Non-pigmented ciliary epithelial cell (primary cell): ENCODE measurements at regions not wholly inside any gene's neighbourhood (a gene's known extent, or its start where the extent isn't known, plus 50 kb on each side); places are given as distances from the start of the nearest gene placed in this dataset.
"Not testable (repeated sequence)": the region's sequence is repeated elsewhere in the genome, so short reads cannot be mapped to it uniquely, and the experiment has no call there.

Experiments used
- DNase-seq: peaks from one replicate; pipeline ENCODE4 v3.0.0-alpha.2; 2010; ENCODE audit warnings: low read depth

GRCh38 chr4:66404141-66404540 is 733.9 kb upstream of the EPHA5 start:
- no peak for DNase-seq

GRCh38 chr4:66376921-66377320 is 706.6 kb upstream of the EPHA5 start:
- DNase-seq = no peak

- no peak for DNase-seq
Observed at GRCh38 chr4:66376396-66376795, 706.1 kb upstream of the EPHA5 start.

- DNase-seq = no peak
Observed at GRCh38 chr4:66373268-66373667, 703.0 kb upstream of the EPHA5 start.

GRCh38 chr4:66372706-66373105 is 702.4 kb upstream of the EPHA5 start:
- no peak for DNase-seq

- no peak for DNase-seq
Observed at GRCh38 chr4:66367043-66367660, 696.9 kb upstream of the EPHA5 start.

- DNase-seq = not testable (repeated sequence)
Observed at GRCh38 chr4:66360395-66360794, 690.1 kb upstream of the EPHA5 start.

- DNase-seq = peak; percentile 14
Observed at GRCh38 chr4:66357316-66357715, 687.0 kb upstream of the EPHA5 start.

- no peak for DNase-seq
Observed at GRCh38 chr4:66355328-66355727, 685.0 kb upstream of the EPHA5 start.

GRCh38 chr4:66351761-66352160 is 681.5 kb upstream of the EPHA5 start:
- no peak for DNase-seq

- DNase-seq = no peak
Observed at GRCh38 chr4:66340286-66340893, 670.1 kb upstream of the EPHA5 start.

GRCh38 chr4:66339007-66339406 is 668.7 kb upstream of the EPHA5 start:
- no peak for DNase-seq

GRCh38 chr4:66331761-66332160 is 661.5 kb upstream of the EPHA5 start:
- no peak for DNase-seq

- no peak for DNase-seq
Observed at GRCh38 chr4:66330125-66330524, 659.8 kb upstream of the EPHA5 start.

- DNase-seq = no peak
Observed at GRCh38 chr4:66328803-66329574, 658.7 kb upstream of the EPHA5 start.

GRCh38 chr4:66307641-66308438 is 637.6 kb upstream of the EPHA5 start:
- no peak for DNase-seq

- no peak for DNase-seq
Observed at GRCh38 chr4:66300336-66300934, 630.1 kb upstream of the EPHA5 start.

- no peak for DNase-seq
Observed at GRCh38 chr4:66298569-66298968, 628.3 kb upstream of the EPHA5 start.

- DNase-seq = no peak
Observed at GRCh38 chr4:66297703-66298102, 627.4 kb upstream of the EPHA5 start.

GRCh38 chr4:66294638-66295037 is 624.3 kb upstream of the EPHA5 start:
- DNase-seq = peak; percentile 6

- DNase-seq = no peak
Observed at GRCh38 chr4:66284991-66285451, 614.7 kb upstream of the EPHA5 start.

- DNase-seq = no peak
Observed at GRCh38 chr4:66279084-66279483, 608.8 kb upstream of the EPHA5 start.
